HUES6 (cell line): ENCODE measurements at regions not wholly inside any gene's neighbourhood (a gene's known extent, or its start where the extent isn't known, plus 50 kb on each side); places are given as distances from the start of the nearest gene placed in this dataset.

ENCODE experiments used
- H3K27ac ChIP-seq: 2 replicates; pipeline ENCODE4 v1.7.0; 2013; ENCODE audit warnings: low read depth, mild to moderate bottlenecking, low read length, inconsistent platforms
- H3K27me3 ChIP-seq: 2 replicates; pipeline ENCODE4 v1.6.1; 2013; ENCODE audit warnings: low read length; ENCODE audit not compliant: control insufficient read depth, insufficient read depth
- H3K36me3 ChIP-seq: 2 replicates; pipeline ENCODE4 v1.6.1; 2013; ENCODE audit warnings: low read length; ENCODE audit not compliant: control insufficient read depth, insufficient read depth
- H3K4me1 ChIP-seq: 2 replicates; pipeline ENCODE4 v1.6.1; 2013; ENCODE audit warnings: low read length; ENCODE audit not compliant: control insufficient read depth, insufficient read depth
- H3K4me3 ChIP-seq: 2 replicates; pipeline ENCODE4 v1.5.1; 2013; ENCODE audit warnings: low read depth, low read length
- H3K9ac ChIP-seq: one replicate; pipeline ENCODE4 v1.6.1; 2013; ENCODE audit warnings: mild to moderate bottlenecking, low read length
- H3K9me3 ChIP-seq: 2 replicates; pipeline ENCODE4 v1.6.1; 2013; ENCODE audit warnings: low read depth, low read length; ENCODE audit not compliant: control insufficient read depth, insufficient read depth

GRCh38 chr3:44000586-44000985, 241.1 kb upstream of the TOPAZ1 start:
- H3K27ac ChIP-seq, result no peak overlapping the region
- H3K4me3 ChIP-seq, result no peak overlapping the region
- peaks cover 47% of the 10 kb centered on the region for H3K27me3 ChIP-seq
- H3K36me3 ChIP-seq, result no peaks in the 10 kb centered on the region
- no peak overlapping the region for H3K9ac ChIP-seq
- peaks cover 13% of the 10 kb centered on the region for H3K4me1 ChIP-seq
- H3K9me3 ChIP-seq, result no peaks in the 10 kb centered on the region

DNA sequence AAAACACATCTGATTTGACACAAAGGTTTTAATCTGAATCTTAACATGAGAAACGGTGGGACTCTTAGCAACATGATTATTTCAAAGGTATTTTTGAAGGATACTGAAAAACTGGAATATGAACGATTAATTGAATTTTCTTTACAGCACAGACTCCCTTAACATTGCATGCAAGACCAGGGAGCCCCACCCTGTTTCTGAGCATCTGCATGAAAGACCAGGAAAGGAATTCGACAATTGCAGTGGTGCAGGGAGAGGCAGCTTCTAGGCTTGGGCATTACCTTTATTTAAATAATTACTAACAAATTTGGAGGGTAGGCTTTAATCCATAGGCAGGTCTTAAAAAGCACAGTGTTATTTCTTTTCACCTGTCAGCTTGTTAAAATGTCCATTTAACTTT, 240.6 kb upstream of the TOPAZ1 start:
- Histone ChIP-seq H3K4me1 (peaks cover 13% of the 10 kb centered on the region), H3K36me3 (no peaks in the 10 kb centered on the region), H3K9ac (no peak overlapping the region), H3K9me3 (no peaks in the 10 kb centered on the region), H3K27me3 (peaks cover 42% of the 10 kb centered on the region), H3K4me3 (no peak overlapping the region), H3K27ac (no peak overlapping the region)

DNA sequence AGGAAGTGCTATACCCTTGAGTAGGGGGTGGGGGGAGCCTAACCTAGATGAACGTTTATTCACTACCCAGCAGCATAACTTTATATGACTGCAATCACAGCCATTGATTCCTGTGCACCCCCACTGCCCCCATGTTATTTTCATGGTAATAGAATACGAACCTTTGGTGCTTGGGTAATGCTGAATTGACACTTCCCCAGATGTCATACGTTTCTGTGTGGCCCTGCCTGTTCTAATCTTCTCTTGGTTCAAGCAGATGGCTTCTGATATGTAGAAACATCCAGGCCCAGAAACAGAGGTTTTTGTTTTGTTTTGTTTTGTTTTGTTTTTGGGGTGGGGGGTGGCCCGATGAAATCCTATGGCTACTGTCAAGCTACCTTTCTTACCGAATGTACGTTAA, 237.9 kb upstream of the TOPAZ1 start:
- no peak overlapping the region for H3K27ac ChIP-seq
- H3K9ac ChIP-seq, result no peak overlapping the region
- H3K27me3 ChIP-seq, result peaks cover 15% of the 10 kb centered on the region
- H3K9me3 ChIP-seq, result no peaks in the 10 kb centered on the region
- H3K4me3 ChIP-seq, result no peak overlapping the region
- peaks cover 4% of the 10 kb centered on the region; the same call in 1 of the 2 replicates for H3K4me1 ChIP-seq
- no peaks in the 10 kb centered on the region for H3K36me3 ChIP-seq

DNA sequence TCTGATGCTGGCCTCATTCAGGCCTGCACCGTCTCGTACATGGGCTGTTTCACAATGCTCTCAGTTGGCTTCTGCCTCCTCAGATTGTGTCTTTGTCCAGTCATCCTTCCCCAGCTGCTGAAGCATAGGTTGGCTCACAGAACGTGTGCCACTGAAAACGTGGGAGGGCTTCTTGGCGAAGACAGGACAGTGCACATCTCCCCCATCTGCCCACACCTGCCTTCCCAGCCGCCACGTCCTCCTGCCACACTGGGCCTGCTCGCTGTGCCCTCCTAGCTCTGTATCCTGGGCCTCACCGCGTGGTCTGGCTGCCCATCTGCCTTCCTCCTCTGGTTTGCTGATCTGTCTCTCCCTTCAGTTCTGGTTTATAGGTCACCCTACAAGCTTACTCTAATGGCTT, 230.0 kb upstream of the TOPAZ1 start:
- no peaks in the 10 kb centered on the region for H3K9me3 ChIP-seq
- H3K36me3 ChIP-seq, result no peaks in the 10 kb centered on the region
- H3K4me3 ChIP-seq, result no peak overlapping the region
- H3K9ac ChIP-seq, result no peak overlapping the region
- H3K27me3 ChIP-seq, result no peaks in the 10 kb centered on the region
- no peak overlapping the region for H3K27ac ChIP-seq
- H3K4me1 ChIP-seq, result peaks cover 18% of the 10 kb centered on the region

- no peak overlapping the region for H3K4me3 ChIP-seq
- peaks cover 18% of the 10 kb centered on the region for H3K4me1 ChIP-seq
- H3K27ac ChIP-seq, result no peak overlapping the region
- H3K27me3 ChIP-seq, result no peaks in the 10 kb centered on the region
- no peaks in the 10 kb centered on the region for H3K36me3 ChIP-seq
- no peak overlapping the region for H3K9ac ChIP-seq
- no peaks in the 10 kb centered on the region for H3K9me3 ChIP-seq
Measured at GRCh38 chr3:44012160-44012899, 229.4 kb upstream of the TOPAZ1 start.

GRCh38 chr3:44013967-44014366, 227.7 kb upstream of the TOPAZ1 start:
- peaks cover 18% of the 10 kb centered on the region for H3K4me1 ChIP-seq
- H3K9me3 ChIP-seq, result no peaks in the 10 kb centered on the region
- no peak overlapping the region for H3K27ac ChIP-seq

GRCh38 chr3:44015170-44015569, 226.5 kb upstream of the TOPAZ1 start:
- no peak overlapping the region for H3K9ac ChIP-seq
- peaks cover 29% of the 10 kb centered on the region for H3K4me1 ChIP-seq
- no peaks in the 10 kb centered on the region for H3K27me3 ChIP-seq
- H3K4me3 ChIP-seq, result no peak overlapping the region
- H3K27ac ChIP-seq, result no peak overlapping the region
- no peaks in the 10 kb centered on the region for H3K36me3 ChIP-seq
- no peaks in the 10 kb centered on the region for H3K9me3 ChIP-seq

More at GRCh38 chr3:44013967-44014366, 227.7 kb upstream of the TOPAZ1 start:
- H3K4me3 ChIP-seq, result no peak overlapping the region
- H3K27me3 ChIP-seq, result no peaks in the 10 kb centered on the region
- no peaks in the 10 kb centered on the region for H3K36me3 ChIP-seq
- no peak overlapping the region for H3K9ac ChIP-seq

GRCh38 chr3:44016818-44017217, 224.9 kb upstream of the TOPAZ1 start:
- peaks cover 12% of the 10 kb centered on the region for H3K27me3 ChIP-seq
- H3K36me3 ChIP-seq, result no peaks in the 10 kb centered on the region
- H3K27ac ChIP-seq, result no peak overlapping the region
- no peak overlapping the region for H3K4me3 ChIP-seq
- H3K4me1 ChIP-seq, result peaks cover 40% of the 10 kb centered on the region
- no peak overlapping the region for H3K9ac ChIP-seq
- H3K9me3 ChIP-seq, result no peaks in the 10 kb centered on the region

DNA sequence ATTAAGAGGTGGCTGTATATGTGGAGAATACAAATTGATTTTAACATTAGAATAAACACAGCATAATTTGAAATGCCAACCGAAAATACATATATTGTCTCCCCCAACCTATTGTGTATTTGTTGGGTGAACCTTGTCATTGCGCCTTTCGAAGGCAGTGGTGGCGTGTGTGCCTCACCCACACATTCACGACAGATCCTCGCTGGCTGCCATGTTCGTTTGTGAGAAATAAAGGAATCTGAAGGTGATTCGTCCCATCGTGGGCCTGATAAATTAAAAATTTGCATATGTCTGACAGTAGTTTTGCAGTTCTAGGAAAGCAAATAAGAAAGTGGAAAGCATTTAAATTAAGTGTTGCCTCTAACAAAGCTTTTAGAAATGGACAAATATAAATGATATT, 222.8 kb upstream of the TOPAZ1 start:
- Histone ChIP-seq H3K9me3 (no peaks in the 10 kb centered on the region), H3K27me3 (peaks cover 26% of the 10 kb centered on the region), H3K4me3 (no peak overlapping the region), H3K9ac (no peak overlapping the region), H3K27ac (no peak overlapping the region), H3K4me1 (peaks cover 30% of the 10 kb centered on the region), H3K36me3 (no peaks in the 10 kb centered on the region)

DNA sequence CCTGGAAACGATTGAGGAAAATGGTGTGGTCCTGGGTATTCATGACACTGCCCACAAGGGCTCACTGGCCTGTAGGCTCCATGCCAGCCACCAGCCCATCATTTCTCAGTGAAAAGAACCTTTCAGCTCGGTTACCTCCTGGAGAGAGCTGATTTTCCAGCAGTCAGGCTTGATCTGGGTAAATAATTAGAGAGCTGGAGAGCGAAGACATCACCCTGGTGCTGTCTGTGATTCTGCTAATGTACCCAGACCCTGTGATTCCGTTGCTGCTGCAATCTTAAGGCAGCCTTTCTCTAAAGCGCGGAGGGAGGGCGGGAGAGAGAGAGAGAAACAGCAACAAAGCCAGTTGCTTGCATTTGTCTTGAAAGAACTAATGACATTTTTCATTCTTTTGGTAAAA, 221.9 kb upstream of the TOPAZ1 start:
- Histone ChIP-seq H3K4me3 (no peak overlapping the region), H3K4me1 (peaks cover 26% of the 10 kb centered on the region), H3K9me3 (no peaks in the 10 kb centered on the region), H3K36me3 (no peaks in the 10 kb centered on the region), H3K27me3 (peaks cover 26% of the 10 kb centered on the region), H3K27ac (no peak overlapping the region), H3K9ac (no peak overlapping the region)

GRCh38 chr3:44020143-44020542, 221.5 kb upstream of the TOPAZ1 start:
- Histone ChIP-seq H3K9ac (no peak overlapping the region), H3K27me3 (peaks cover 26% of the 10 kb centered on the region), H3K27ac (no peak overlapping the region), H3K4me1 (peaks cover 26% of the 10 kb centered on the region), H3K4me3 (no peak overlapping the region), H3K36me3 (no peaks in the 10 kb centered on the region), H3K9me3 (no peaks in the 10 kb centered on the region)
